ENCODE measurements at regions not wholly inside any gene's neighbourhood (a gene's known extent, or its start where the extent isn't known, plus 50 kb on each side); places are given as distances from the start of the nearest gene placed in this dataset.

DNA sequence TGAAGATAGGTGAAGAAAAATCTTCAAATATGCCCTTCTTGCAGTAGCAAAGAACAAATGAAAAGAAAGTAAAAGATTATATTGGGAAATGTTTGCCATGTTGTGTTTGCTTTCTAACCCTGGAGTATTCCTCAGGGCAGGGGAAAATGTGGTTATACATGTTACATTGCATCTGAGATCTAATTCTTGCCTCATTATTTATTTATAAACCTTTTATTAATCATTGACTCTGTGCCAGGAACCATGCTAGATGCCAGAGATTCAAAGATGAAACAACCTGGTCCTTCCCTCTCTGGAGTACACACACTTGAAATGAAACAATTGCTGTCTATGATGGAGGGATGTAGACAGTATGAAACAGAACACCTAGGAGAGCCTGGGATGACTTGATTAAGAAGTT lies 128.1 kb upstream of the HMGA2 start:
- no peak overlapping the region for H3K4me3 ChIP-seq (ENCODE audit: low read length)
- DNase-seq = no peak
- H3K27ac ChIP-seq (ENCODE audit: low read length) = no peak overlapping the region
- no peaks in the 10 kb centered on the region for H3K4me1 ChIP-seq (ENCODE audit: control insufficient read depth, insufficient read depth, low read length)
- H3K9me3 ChIP-seq (ENCODE audit: control insufficient read depth, low read depth, low read length) = no peaks in the 10 kb centered on the region
- H3K36me3 ChIP-seq (ENCODE audit: control insufficient read depth, insufficient read depth, low read length) = no peaks in the 10 kb centered on the region
- no peaks in the 10 kb centered on the region for H3K27me3 ChIP-seq (ENCODE audit: control insufficient read depth, insufficient read depth, low read length)

- no CpG with 5 or more reads among the region's 2 CpGs for WGBS (ENCODE audit: insufficient coverage, low lambda C conversion rate)
- no peaks in the 10 kb centered on the region for H3K9me3 ChIP-seq (ENCODE audit: control insufficient read depth, low read depth, low read length)
- DNase-seq = no peak
- no peak overlapping the region for H3K27ac ChIP-seq (ENCODE audit: low read length)
- H3K27me3 ChIP-seq (ENCODE audit: control insufficient read depth, insufficient read depth, low read length) = no peaks in the 10 kb centered on the region
- no peaks in the 10 kb centered on the region for H3K36me3 ChIP-seq (ENCODE audit: control insufficient read depth, insufficient read depth, low read length)
- no peaks in the 10 kb centered on the region for H3K4me1 ChIP-seq (ENCODE audit: control insufficient read depth, insufficient read depth, low read length)
- no peak overlapping the region for H3K4me3 ChIP-seq (ENCODE audit: low read length)
Observed at GRCh38 chr12:65699251-65699650, 125.0 kb upstream of the HMGA2 start.

GRCh38 chr12:65703176-65703575 lies 121.1 kb upstream of the HMGA2 start:
- no peaks in the 10 kb centered on the region for H3K4me1 ChIP-seq (ENCODE audit: control insufficient read depth, insufficient read depth, low read length)
- H3K27me3 ChIP-seq (ENCODE audit: control insufficient read depth, insufficient read depth, low read length) = no peaks in the 10 kb centered on the region
- 88% methylated on average over 3 of the region's 5 CpGs for WGBS (ENCODE audit: insufficient coverage, low lambda C conversion rate)
- H3K9me3 ChIP-seq (ENCODE audit: control insufficient read depth, low read depth, low read length) = no peaks in the 10 kb centered on the region
- H3K36me3 ChIP-seq (ENCODE audit: control insufficient read depth, insufficient read depth, low read length) = no peaks in the 10 kb centered on the region
- no peak for DNase-seq
- H3K27ac ChIP-seq (ENCODE audit: low read length) = no peak overlapping the region
- no peak overlapping the region for H3K4me3 ChIP-seq (ENCODE audit: low read length)

DNA sequence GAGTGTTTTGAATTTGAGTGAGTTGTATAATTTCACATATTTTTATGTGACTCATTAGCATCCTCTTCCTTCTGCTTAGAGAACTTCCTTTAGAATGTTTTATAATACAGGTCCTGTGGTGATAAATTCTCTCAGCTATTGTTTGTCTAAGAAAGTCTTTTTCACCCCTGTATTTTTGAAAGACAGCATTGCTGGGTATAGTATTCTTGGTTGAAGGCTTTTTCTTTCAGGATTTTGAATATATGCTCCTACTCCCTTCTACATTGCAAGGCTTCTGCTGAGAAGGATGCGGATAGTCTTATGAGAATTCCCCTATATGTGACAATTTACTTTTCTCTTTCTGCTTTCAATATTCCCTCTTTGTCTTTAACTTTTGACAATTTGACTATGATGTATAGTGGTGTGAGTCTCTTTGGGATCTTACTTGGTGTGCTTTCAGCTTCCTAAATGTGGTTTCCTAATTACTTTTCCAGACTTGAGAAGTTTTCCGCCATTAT lies 118.9 kb upstream of the HMGA2 start:
- WGBS (ENCODE audit: insufficient coverage, low lambda C conversion rate) = 88% methylated on average over 1 of the region's 2 CpGs

GRCh38 chr12:65707051-65707450 lies 117.2 kb upstream of the HMGA2 start:
- no peak overlapping the region for H3K27ac ChIP-seq (ENCODE audit: low read length)
- DNase-seq = no peak
- H3K4me3 ChIP-seq (ENCODE audit: low read length) = no peak overlapping the region
- no peaks in the 10 kb centered on the region for H3K36me3 ChIP-seq (ENCODE audit: control insufficient read depth, insufficient read depth, low read length)
- no peaks in the 10 kb centered on the region for H3K9me3 ChIP-seq (ENCODE audit: control insufficient read depth, low read depth, low read length)
- no peaks in the 10 kb centered on the region for H3K27me3 ChIP-seq (ENCODE audit: control insufficient read depth, insufficient read depth, low read length)
- no peaks in the 10 kb centered on the region for H3K4me1 ChIP-seq (ENCODE audit: control insufficient read depth, insufficient read depth, low read length)

More for the DNA sequence above, 118.9 kb upstream of the HMGA2 start:
- Histone ChIP-seq H3K27me3 (ENCODE audit: control insufficient read depth, insufficient read depth, low read length) (no peaks in the 10 kb centered on the region), H3K36me3 (ENCODE audit: control insufficient read depth, insufficient read depth, low read length) (no peaks in the 10 kb centered on the region), H3K4me3 (ENCODE audit: low read length) (no peak overlapping the region), H3K27ac (ENCODE audit: low read length) (no peak overlapping the region), H3K4me1 (ENCODE audit: control insufficient read depth, insufficient read depth, low read length) (no peaks in the 10 kb centered on the region), H3K9me3 (ENCODE audit: control insufficient read depth, low read depth, low read length) (no peaks in the 10 kb centered on the region)
- DNase-seq = no peak

DNA sequence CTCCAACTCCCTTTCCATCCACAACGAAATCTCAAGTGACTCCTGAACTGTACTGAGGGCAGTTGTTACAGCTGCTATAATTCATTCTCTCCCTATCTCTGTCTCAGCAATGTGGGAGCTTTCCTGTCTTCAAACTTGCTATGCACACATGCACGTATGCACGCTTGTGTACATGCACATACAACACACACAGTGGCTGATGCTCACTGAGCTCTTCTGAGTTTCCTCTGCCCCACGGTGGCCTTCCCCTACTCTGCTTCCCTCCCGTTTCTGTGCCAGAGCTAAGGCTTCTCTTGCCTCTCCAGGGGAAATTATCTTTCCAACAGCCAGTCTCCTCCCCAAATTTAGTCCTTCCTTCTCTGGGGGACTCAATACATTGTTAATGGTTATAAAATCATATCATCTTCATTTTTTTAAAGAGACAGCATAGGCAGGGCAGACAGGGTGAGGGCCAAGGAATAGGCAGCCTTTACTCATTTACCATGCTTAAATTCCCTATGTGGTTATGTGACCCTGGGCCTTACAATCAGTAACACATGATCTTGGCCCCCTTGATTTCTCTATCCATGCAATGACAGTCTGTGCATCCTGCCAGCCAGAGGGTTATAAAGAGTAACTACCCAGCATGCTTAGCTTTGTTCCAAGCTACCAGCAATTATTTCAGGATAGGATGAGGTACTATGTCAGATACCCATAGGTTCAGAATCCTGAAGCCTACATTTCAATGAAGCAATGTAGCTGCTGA lies 111.9 kb upstream of the HMGA2 start:
- Histone ChIP-seq H3K4me1 (ENCODE audit: control insufficient read depth, insufficient read depth, low read length) (no peaks in the 10 kb centered on the region), H3K4me3 (ENCODE audit: low read length) (no peak overlapping the region), H3K27me3 (ENCODE audit: control insufficient read depth, insufficient read depth, low read length) (no peaks in the 10 kb centered on the region), H3K36me3 (ENCODE audit: control insufficient read depth, insufficient read depth, low read length) (no peaks in the 10 kb centered on the region), H3K9me3 (ENCODE audit: control insufficient read depth, low read depth, low read length) (no peaks in the 10 kb centered on the region), H3K27ac (ENCODE audit: low read length) (no peak overlapping the region)
- DNase-seq = no peak
- no CpG with 5 or more reads among the region's 5 CpGs for WGBS (ENCODE audit: insufficient coverage, low lambda C conversion rate)

DNA sequence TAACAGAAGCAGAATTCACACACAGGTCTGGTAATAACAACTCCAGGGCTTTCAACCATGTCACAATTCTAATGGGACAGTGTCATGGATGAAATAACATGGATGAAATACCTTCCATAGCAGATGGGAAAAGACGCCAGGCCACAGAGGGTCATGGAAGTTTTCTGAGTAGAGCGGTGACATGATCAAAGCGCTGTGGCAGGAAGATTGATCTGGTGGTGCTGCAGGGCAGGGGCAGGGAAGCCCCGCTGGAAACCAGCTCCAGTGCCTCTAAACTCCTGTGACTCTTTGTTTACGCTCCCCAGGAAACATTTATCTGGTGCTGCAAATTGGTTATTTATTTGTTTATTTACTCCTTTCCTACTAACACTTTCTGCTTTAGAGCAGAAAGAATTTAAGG lies 108.3 kb upstream of the HMGA2 start:
- Histone ChIP-seq H3K27ac (ENCODE audit: low read length) (no peak overlapping the region), H3K27me3 (ENCODE audit: control insufficient read depth, insufficient read depth, low read length) (no peaks in the 10 kb centered on the region), H3K9me3 (ENCODE audit: control insufficient read depth, low read depth, low read length) (no peaks in the 10 kb centered on the region), H3K4me3 (ENCODE audit: low read length) (no peak overlapping the region), H3K4me1 (ENCODE audit: control insufficient read depth, insufficient read depth, low read length) (peaks cover 2% of the 10 kb centered on the region), H3K36me3 (ENCODE audit: control insufficient read depth, insufficient read depth, low read length) (no peaks in the 10 kb centered on the region)
- WGBS (ENCODE audit: insufficient coverage, low lambda C conversion rate) = no CpG with 5 or more reads among the region's 5 CpGs
- DNase-seq = no peak

- no peaks in the 10 kb centered on the region for H3K9me3 ChIP-seq (ENCODE audit: control insufficient read depth, low read depth, low read length)
- peak; percentile 57 to 77 for DNase-seq
- no peaks in the 10 kb centered on the region for H3K36me3 ChIP-seq (ENCODE audit: control insufficient read depth, insufficient read depth, low read length)
- no peak overlapping the region for H3K27ac ChIP-seq (ENCODE audit: low read length)
- H3K4me1 ChIP-seq (ENCODE audit: control insufficient read depth, insufficient read depth, low read length) = peaks cover 2% of the 10 kb centered on the region
- no peak overlapping the region for H3K4me3 ChIP-seq (ENCODE audit: low read length)
- no peaks in the 10 kb centered on the region for H3K27me3 ChIP-seq (ENCODE audit: control insufficient read depth, insufficient read depth, low read length)
- no CpG with 5 or more reads among the region's 15 CpGs for WGBS (ENCODE audit: insufficient coverage, low lambda C conversion rate)
Observed at GRCh38 chr12:65720136-65721130, 103.8 kb upstream of the HMGA2 start.

- Histone ChIP-seq H3K36me3 (ENCODE audit: control insufficient read depth, insufficient read depth, low read length) (no peaks in the 10 kb centered on the region), H3K4me3 (ENCODE audit: low read length) (no peak overlapping the region), H3K27ac (ENCODE audit: low read length) (no peak overlapping the region), H3K27me3 (ENCODE audit: control insufficient read depth, insufficient read depth, low read length) (peaks cover 3% of the 10 kb centered on the region), H3K4me1 (ENCODE audit: control insufficient read depth, insufficient read depth, low read length) (peaks cover 2% of the 10 kb centered on the region), H3K9me3 (ENCODE audit: control insufficient read depth, low read depth, low read length) (no peaks in the 10 kb centered on the region)
- DNase-seq = no peak
- 67% methylated on average over 2 of the region's 3 CpGs for WGBS (ENCODE audit: insufficient coverage, low lambda C conversion rate)
Observed at GRCh38 chr12:65721541-65722190, 102.6 kb upstream of the HMGA2 start.

GRCh38 chr12:65725376-65725775 lies 98.9 kb upstream of the HMGA2 start:
- Histone ChIP-seq H3K4me3 (ENCODE audit: low read length) (no peak overlapping the region), H3K4me1 (ENCODE audit: control insufficient read depth, insufficient read depth, low read length) (peaks cover 8% of the 10 kb centered on the region), H3K9me3 (ENCODE audit: control insufficient read depth, low read depth, low read length) (peaks cover 6% of the 10 kb centered on the region), H3K36me3 (ENCODE audit: control insufficient read depth, insufficient read depth, low read length) (no peaks in the 10 kb centered on the region), H3K27ac (ENCODE audit: low read length) (no peak overlapping the region), H3K27me3 (ENCODE audit: control insufficient read depth, insufficient read depth, low read length) (peaks cover 31% of the 10 kb centered on the region)
- DNase-seq = no peak
- no CpG with 5 or more reads among the region's 2 CpGs for WGBS (ENCODE audit: insufficient coverage, low lambda C conversion rate)
